ENCODE measurements at regions not wholly inside any gene's neighbourhood (a gene's known extent, or its start where the extent isn't known, plus 50 kb on each side); places are given as distances from the start of the nearest gene placed in this dataset.

DNA sequence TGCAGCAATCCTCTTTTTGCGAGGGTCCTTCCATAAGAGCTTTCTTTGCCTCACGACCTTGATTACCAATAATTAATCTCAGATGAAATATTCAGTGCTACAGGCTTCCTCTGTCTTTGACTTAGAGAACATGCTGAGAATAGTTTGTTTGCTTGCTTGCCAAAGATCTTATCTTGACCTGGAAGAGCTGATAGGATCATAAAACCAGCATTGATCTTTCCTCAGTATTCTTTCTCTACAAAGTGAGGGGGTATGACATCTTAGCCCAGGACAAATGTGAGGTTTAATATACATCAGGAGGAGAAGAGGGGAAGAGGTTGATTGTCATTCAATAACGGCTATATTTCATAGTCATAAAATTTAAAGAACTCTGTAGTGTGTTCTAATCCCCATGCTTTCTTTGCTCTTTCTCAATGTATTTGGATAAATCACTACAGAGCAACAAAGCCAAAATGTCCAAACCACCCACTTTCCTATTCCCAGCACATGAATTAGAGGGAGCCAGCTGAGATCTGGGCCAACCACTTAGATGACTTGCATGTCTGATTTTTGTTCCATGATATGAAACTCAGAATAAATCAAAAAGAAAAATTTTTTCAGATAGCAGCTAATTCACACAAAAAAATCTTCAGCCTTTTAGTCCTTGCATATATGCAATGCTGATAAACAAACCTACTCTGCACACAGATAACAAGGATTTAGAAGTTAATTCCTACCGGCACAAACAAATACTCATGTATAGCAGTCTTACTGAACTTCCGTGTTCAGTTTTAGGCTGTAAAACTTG is 50.5 kb upstream of the IPO9 start:
- no peak for DNase-seq
